ENCODE measurements at regions not wholly inside any gene's neighbourhood (a gene's known extent, or its start where the extent isn't known, plus 50 kb on each side); places are given as distances from the start of the nearest gene placed in this dataset.
"Not testable (repeated sequence)": the region's sequence is repeated elsewhere in the genome, so short reads cannot be mapped to it uniquely, and the experiment has no call there.

DNA sequence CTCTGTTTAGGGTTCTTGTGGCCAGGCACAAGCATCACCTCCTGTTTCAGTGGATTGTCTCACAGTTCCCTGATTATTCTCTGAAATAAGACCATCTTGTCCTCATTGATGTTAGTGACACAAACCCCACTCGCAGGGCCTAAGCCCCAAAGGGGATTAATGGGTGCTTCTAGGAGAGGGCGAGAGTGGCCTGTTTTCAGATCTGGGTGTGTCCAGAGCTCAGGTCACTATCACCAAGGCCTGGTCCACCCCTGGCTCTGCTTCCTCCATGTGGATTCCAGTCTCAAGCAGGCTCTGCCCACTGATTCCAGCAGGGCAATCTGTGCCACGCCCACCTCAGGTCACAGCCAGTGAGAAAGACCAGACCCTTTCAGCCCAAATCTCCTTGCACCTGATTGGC, 361.9 kb downstream of the ADGRD1 start:
- no peak overlapping the region for H3K4me3 ChIP-seq (ENCODE audit: low read length)
- no peak for DNase-seq (ENCODE audit: low read depth)
- TF ChIP-seq, protein P1, sequence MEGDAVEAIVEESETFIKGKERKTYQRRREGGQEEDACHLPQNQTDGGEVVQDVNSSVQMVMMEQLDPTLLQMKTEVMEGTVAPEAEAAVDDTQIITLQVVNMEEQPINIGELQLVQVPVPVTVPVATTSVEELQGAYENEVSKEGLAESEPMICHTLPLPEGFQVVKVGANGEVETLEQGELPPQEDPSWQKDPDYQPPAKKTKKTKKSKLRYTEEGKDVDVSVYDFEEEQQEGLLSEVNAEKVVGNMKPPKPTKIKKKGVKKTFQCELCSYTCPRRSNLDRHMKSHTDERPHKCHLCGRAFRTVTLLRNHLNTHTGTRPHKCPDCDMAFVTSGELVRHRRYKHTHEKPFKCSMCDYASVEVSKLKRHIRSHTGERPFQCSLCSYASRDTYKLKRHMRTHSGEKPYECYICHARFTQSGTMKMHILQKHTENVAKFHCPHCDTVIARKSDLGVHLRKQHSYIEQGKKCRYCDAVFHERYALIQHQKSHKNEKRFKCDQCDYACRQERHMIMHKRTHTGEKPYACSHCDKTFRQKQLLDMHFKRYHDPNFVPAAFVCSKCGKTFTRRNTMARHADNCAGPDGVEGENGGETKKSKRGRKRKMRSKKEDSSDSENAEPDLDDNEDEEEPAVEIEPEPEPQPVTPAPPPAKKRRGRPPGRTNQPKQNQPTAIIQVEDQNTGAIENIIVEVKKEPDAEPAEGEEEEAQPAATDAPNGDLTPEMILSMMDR (conservative IDR thresholded peaks at IDR 0.05; ENCODE audit: low read length) = no peak

DNA sequence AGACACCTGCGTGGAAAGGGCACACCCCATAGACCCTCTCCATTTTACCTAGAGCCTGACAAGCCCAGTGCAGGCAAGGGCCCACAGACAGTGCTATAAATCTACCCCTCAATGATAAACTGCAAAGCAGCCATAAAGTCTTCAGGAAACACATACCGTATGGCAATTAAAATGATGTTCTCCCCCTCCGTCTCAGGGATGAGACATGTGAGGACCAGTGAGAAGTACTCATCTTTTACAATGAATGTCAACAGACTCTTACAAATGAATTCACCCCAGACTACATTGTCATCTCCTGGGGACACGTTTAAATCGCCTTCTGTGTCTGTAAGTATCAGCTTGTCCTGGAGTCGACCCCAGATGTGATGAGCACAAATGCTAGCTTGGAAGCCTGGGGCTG, 362.7 kb downstream of the ADGRD1 start:
- H3K4me3 ChIP-seq (ENCODE audit: low read length) = no peak overlapping the region
- no peak for DNase-seq (ENCODE audit: low read depth)
- TF ChIP-seq, protein P1 (conservative IDR thresholded peaks at IDR 0.05; ENCODE audit: low read length) = no peak

DNA sequence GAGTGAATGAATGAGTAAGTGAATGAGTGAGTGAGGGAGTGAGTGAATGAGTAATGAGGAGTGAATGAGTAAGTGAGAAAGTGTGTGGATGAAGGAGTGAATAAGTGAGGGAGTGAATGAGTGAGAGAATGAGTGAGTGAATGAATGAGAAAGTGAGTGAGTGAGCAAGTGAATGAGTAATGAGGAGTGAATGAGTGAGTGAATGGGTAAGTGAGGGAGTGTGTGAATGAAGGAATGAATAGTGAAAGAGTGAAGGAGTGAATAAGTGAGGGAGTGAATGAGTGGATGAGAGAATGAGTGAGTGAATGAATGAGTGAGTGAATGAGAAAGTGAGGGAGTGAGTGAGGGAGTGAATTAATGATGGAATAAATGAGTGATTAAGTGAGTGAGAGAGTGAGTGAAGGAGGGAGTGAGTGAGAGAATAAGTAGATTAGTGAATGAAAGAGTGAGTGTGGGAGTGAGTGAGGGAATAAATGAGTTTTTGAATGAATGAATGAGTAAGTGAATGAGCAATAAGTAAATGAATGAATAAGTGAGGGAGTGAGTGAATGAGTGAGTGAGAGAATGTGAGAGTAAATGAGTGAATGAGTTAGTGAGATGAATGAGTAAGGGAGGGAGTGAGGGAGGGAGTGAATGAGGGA, 364.5 kb downstream of the ADGRD1 start:
- no peak for DNase-seq (ENCODE audit: low read depth)
- TF ChIP-seq, protein P1 (conservative IDR thresholded peaks at IDR 0.05; ENCODE audit: low read length) = no peak
- H3K4me3 ChIP-seq (ENCODE audit: low read length) = no peak overlapping the region

DNA sequence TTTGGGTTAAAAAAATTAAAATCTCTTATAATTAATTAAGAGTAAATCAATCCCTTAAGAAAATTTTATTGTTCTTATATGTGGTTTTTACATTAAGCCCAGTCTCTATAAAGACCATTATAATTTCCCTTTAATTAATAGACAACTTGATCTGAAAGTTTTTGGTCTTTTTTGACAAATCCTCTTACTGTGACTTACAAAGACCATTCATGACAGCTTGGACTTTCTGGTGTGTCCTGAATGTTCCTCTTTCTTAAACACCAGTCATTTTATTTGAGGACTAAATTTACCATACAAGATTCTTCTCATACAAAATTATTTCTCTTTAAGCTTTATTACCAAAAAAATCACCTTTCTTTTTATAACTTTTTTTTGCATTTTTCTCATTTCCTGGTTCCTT, 368.3 kb downstream of the ADGRD1 start:
- DNase-seq (ENCODE audit: low read depth) = no peak
- TF ChIP-seq, protein P1 (conservative IDR thresholded peaks at IDR 0.05; ENCODE audit: low read length) = no peak
- H3K4me3 ChIP-seq (ENCODE audit: low read length) = no peak overlapping the region

DNA sequence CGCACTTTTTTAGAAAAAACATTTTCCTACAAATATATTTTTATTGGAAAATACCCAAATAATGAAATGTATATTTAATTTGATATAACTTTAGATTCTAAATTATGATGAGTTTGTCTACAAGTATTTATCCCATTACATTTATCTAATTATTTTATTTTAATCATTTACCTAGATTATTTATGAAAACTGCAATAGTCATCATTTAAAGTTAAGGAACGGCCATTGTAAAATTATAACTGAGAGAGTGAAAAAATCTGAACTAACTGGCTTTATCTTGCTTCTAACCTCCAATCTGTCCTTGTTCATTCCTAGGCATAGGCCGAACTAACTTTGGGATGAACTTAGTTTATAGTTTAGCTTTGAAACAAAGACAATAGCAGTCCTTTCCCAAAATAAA, 368.8 kb downstream of the ADGRD1 start:
- H3K4me3 ChIP-seq (ENCODE audit: low read length); DNase-seq (ENCODE audit: low read depth): not testable (repeated sequence)

DNA sequence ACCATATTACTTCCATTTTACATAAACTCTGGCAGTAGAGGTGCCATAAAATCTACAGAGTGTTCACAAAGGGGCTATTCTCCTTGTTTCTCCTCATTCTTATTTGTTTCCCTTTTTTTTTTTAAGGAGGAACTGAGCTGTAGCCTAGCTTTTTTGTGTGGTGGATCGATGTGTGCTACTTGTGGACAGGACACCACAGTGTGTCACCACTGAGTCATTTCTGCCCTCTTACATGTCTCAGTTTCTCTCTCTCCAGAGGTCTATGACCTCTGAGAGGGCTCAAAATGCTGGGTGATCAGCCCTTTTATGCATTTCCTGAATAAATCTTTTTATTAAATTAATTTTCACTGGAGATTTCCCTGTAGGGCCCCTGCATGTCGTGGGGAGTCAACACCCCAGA, 370.2 kb downstream of the ADGRD1 start:
- TF ChIP-seq, protein P1 (conservative IDR thresholded peaks at IDR 0.05; ENCODE audit: low read length) = no peak
- no peak overlapping the region for H3K4me3 ChIP-seq (ENCODE audit: low read length)
- DNase-seq (ENCODE audit: low read depth) = no peak

DNA sequence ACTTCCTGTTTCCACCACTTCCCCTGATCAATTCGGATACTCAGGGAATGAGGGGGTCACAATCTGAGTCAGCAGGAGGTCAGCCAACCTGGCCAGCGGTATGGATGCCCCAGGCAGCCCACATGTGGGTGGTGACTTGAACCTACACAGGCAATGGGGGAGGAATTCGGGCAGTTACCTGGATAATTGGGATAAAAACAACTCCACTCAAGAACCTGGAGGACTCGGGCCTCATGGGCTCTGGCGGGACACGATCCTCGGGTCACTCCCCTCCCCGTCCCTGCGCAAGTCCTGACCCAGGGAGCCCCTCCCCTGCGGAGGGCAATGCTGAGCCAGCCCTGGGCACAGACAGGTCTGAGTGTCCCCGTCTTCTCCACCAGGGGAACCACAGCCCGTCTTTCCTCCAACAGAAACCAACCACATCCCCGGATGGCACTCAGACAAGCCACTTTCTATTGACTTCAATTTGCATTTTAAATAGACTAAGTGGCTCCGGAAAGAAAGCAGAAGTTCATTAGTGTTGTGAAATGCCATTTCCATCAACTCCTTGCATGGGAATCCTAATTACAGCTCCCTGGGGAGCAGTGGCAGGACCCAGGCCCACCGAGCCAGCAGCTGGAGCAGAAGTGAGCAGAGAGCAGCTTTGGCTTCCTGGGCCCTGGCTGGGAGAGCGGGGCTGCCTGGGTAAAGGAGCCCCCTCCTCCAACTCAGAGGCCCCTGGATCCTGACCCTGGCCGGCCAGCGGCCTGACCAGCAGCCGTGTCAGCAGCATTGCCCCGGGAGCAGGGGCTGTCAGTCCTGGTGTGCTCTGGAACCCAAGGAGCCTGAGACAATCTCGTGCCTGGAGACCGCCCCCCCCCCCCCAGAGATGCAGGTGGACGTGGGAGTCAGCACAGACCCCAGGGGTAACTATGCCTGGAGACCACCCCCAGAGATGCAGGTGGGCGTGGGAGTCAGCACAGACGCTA, 374.1 kb downstream of the ADGRD1 start:
- no peak overlapping the region for H3K4me3 ChIP-seq (ENCODE audit: low read length)
- no peak for DNase-seq (ENCODE audit: low read depth)
- TF ChIP-seq, protein P1 (conservative IDR thresholded peaks at IDR 0.05; ENCODE audit: low read length) = no peak

DNA sequence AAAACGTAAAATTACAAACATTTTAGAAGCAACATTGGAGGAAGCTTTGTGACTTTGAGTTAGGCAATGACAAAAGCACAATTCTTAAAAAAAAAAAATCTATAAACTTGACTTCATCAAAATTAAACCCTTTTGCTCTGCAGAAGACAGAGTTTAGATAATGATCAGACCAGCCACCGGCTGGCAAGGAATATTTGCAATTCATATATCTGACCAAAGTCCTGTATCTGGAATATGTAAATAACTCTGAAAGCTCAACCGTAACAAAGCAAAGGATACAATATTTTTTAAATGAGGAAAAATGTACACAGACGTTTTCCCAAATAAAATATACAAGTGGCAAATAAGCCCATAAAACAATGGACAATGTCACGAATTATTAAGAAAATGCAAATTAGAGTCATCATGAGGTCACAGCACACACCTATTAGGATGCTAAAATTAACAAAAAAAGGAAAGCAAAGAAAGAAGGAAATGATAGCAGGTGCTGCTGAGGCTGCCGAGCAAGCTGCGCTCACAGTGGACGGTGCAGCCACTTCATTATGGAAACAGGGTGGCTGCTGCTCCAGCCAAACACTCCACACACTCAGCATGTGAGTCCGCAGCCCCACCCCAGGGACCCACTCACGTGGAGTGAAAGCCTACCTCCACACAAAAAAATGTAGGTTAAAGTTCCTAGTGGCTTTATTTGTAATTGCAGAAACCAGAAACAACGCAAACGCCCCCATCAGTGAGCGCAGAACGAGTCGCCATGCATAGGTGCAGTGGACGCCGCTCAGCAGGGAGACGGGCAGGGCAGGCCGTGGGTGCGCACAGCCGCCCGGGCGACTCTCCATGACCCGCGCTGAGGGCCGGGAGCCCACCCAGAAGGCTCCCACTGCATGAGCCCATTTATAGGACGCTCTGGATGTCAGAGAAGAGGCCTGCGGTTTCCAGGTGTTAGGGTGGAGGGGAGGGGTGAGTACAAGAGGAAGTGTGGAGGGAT, 375.4 kb downstream of the ADGRD1 start:
- DNase-seq (ENCODE audit: low read depth); H3K4me3 ChIP-seq (ENCODE audit: low read length): not testable (repeated sequence)

Data from AG10803 (cell line).